DMS153 (cell line): ENCODE measurements at regions not wholly inside any gene's neighbourhood (a gene's known extent, or its start where the extent isn't known, plus 50 kb on each side); places are given as distances from the start of the nearest gene placed in this dataset.

Experiments
- DNase-seq: peaks from one replicate; lab custom pipeline; 2025; lab: John Stamatoyannopoulos, UW

- peak; percentile 71 for DNase-seq
Observed at GRCh38 chr12:107402041-107403022, 283.3 kb upstream of the PWP1 start.

GRCh38 chr12:107404981-107405380 is 280.6 kb upstream of the PWP1 start:
- DNase-seq, result peak; percentile 38

- DNase-seq, result no peak
Observed at GRCh38 chr12:107405436-107405835, 280.2 kb upstream of the PWP1 start.

GRCh38 chr12:107406932-107407331 is 278.7 kb upstream of the PWP1 start:
- no peak for DNase-seq

GRCh38 chr12:107411792-107412535 is 273.6 kb upstream of the PWP1 start:
- DNase-seq, result no peak

- no peak for DNase-seq
Observed at GRCh38 chr12:107415071-107415470, 270.5 kb upstream of the PWP1 start.

- DNase-seq, result no peak
Observed at GRCh38 chr12:107415834-107416233, 269.8 kb upstream of the PWP1 start.

GRCh38 chr12:107417004-107417403 is 268.6 kb upstream of the PWP1 start:
- DNase-seq, result no peak

- no peak for DNase-seq
Observed at GRCh38 chr12:107418981-107419380, 266.6 kb upstream of the PWP1 start.

- DNase-seq, result no peak
Observed at GRCh38 chr12:107423531-107423930, 262.1 kb upstream of the PWP1 start.

GRCh38 chr12:107429006-107429705 is 256.4 kb upstream of the PWP1 start:
- DNase-seq, result peak; percentile 59

GRCh38 chr12:107431942-107432341 is 253.7 kb upstream of the PWP1 start:
- DNase-seq, result no peak

GRCh38 chr12:107435072-107435471 is 250.5 kb upstream of the PWP1 start:
- DNase-seq, result no peak

- no peak for DNase-seq
Observed at GRCh38 chr12:107435520-107435919, 250.1 kb upstream of the PWP1 start.

- no peak for DNase-seq
Observed at GRCh38 chr12:107436376-107436775, 249.2 kb upstream of the PWP1 start.

GRCh38 chr12:107436836-107437235 is 248.8 kb upstream of the PWP1 start:
- DNase-seq, result no peak

- DNase-seq, result no peak
Observed at GRCh38 chr12:107437954-107438353, 247.6 kb upstream of the PWP1 start.

GRCh38 chr12:107439026-107439738 is 246.4 kb upstream of the PWP1 start:
- DNase-seq, result no peak

- DNase-seq, result no peak
Observed at GRCh38 chr12:107440606-107441005, 245.0 kb upstream of the PWP1 start.

- DNase-seq, result no peak
Observed at GRCh38 chr12:107441665-107442300, 243.8 kb upstream of the PWP1 start.

GRCh38 chr12:107442326-107442987 is 243.1 kb upstream of the PWP1 start:
- DNase-seq, result no peak
